PC-3 (cell line): ENCODE measurements at regions not wholly inside any gene's neighbourhood (a gene's known extent, or its start where the extent isn't known, plus 50 kb on each side); places are given as distances from the start of the nearest gene placed in this dataset.

Experiments
- EZH2 ChIP-seq: fragments of 300-600 bp; sonication (generic); IDR thresholded peaks from one replicate; pipeline ENCODE4 v1.6.1; 2017; ENCODE audit warnings: antibody characterized with exemption, mild to moderate bottlenecking, low read length; ENCODE audit not compliant: unreplicated experiment
- TF ChIP-seq, protein P1 (sequence below): fragments of 300-600 bp; sonication (generic); conservative IDR thresholded peaks from 2 replicates; pipeline ENCODE4 v1.5.1; 2017; ENCODE audit warnings: antibody characterized with exemption, low read depth, mild to moderate bottlenecking, low read length

DNA sequence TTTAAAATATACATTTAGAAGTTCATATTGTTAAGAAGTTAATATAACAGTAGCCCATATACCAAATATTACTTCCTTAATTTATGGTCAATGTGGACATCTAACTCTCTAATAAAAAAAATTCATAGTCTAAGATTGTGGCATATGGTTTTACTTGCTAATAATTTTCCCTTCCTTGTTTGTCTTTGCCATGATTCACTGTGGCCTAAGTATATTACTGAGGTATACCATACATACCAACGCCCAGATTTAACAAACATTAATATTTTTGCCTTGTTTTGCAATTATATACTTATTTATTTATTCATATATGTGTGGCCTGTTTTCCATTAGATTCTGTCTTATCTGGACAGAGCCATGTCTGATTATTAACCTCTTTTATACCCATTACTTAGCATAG is 54.6 kb upstream of the CCDC150 start:
- TF ChIP-seq EZH2: no peak
- TF ChIP-seq, protein P1, sequence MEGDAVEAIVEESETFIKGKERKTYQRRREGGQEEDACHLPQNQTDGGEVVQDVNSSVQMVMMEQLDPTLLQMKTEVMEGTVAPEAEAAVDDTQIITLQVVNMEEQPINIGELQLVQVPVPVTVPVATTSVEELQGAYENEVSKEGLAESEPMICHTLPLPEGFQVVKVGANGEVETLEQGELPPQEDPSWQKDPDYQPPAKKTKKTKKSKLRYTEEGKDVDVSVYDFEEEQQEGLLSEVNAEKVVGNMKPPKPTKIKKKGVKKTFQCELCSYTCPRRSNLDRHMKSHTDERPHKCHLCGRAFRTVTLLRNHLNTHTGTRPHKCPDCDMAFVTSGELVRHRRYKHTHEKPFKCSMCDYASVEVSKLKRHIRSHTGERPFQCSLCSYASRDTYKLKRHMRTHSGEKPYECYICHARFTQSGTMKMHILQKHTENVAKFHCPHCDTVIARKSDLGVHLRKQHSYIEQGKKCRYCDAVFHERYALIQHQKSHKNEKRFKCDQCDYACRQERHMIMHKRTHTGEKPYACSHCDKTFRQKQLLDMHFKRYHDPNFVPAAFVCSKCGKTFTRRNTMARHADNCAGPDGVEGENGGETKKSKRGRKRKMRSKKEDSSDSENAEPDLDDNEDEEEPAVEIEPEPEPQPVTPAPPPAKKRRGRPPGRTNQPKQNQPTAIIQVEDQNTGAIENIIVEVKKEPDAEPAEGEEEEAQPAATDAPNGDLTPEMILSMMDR: no peak
